BLaER1 (cell line): ENCODE measurements at regions not wholly inside any gene's neighbourhood (a gene's known extent, or its start where the extent isn't known, plus 50 kb on each side); places are given as distances from the start of the nearest gene placed in this dataset.
"Not testable (repeated sequence)": the region's sequence is repeated elsewhere in the genome, so short reads cannot be mapped to it uniquely, and the experiment has no call there.

Experiments
- H3K27ac ChIP-seq: shearing (Covaris generic); formaldehyde crosslinking; 2 replicates; pipeline ENCODE4 v1.8.1; 2022
- H3K27me3 ChIP-seq: shearing (Covaris generic); formaldehyde crosslinking; 2 replicates; pipeline ENCODE4 v1.8.1; 2022
- H3K36me3 ChIP-seq: shearing (Covaris generic); formaldehyde crosslinking; 2 replicates; pipeline ENCODE4 v1.8.1; 2022
- H3K4me1 ChIP-seq: shearing (Covaris generic); formaldehyde crosslinking; 2 replicates; pipeline ENCODE4 v1.8.1; 2022
- H3K4me2 ChIP-seq: shearing (Covaris generic); formaldehyde crosslinking; 2 replicates; pipeline ENCODE4 v1.8.1; 2022
- H3K4me3 ChIP-seq: shearing (Covaris generic); formaldehyde crosslinking; 2 replicates; pipeline ENCODE4 v1.8.1; 2022
- H3K9ac ChIP-seq: shearing (Covaris generic); formaldehyde crosslinking; 2 replicates; pipeline ENCODE4 v1.8.1; 2022
- H3K9me3 ChIP-seq: shearing (Covaris generic); formaldehyde crosslinking; 2 replicates; pipeline ENCODE4 v1.8.1; 2022
- H4K20me1 ChIP-seq: shearing (Covaris generic); formaldehyde crosslinking; 2 replicates; pipeline ENCODE4 v1.8.1; 2022
- Cebpa-rat ChIP-seq: shearing (Covaris generic); IDR thresholded peaks from 2 replicates; pipeline ENCODE4 v1.8.1; 2022

GRCh38 chrX:66863721-66864120 lies 224.8 kb upstream of the EDA2R start:
- H3K4me3 ChIP-seq, result no peak overlapping the region
- H4K20me1 ChIP-seq, result no peaks in the 10 kb centered on the region
- no peak overlapping the region for H3K9ac ChIP-seq
- no peak for TF ChIP-seq Cebpa-rat
- peaks cover 7% of the 10 kb centered on the region; the same call in 1 of the 2 replicates for H3K9me3 ChIP-seq
- no peak overlapping the region for H3K27ac ChIP-seq
- H3K4me2 ChIP-seq, result no peak overlapping the region
- peaks cover 12% of the 10 kb centered on the region; the same call in 1 of the 2 replicates for H3K27me3 ChIP-seq
- H3K36me3 ChIP-seq, result no peaks in the 10 kb centered on the region
- no peaks in the 10 kb centered on the region for H3K4me1 ChIP-seq

- H3K4me1 ChIP-seq, result no peaks in the 10 kb centered on the region
- H3K4me3 ChIP-seq, result no peak overlapping the region
- H3K27ac ChIP-seq, result no peak overlapping the region
- peaks cover 36% of the 10 kb centered on the region for H3K27me3 ChIP-seq
- H4K20me1 ChIP-seq, result no peaks in the 10 kb centered on the region
- no peak for TF ChIP-seq Cebpa-rat
- peaks cover 55% of the 10 kb centered on the region for H3K9me3 ChIP-seq
- H3K36me3 ChIP-seq, result no peaks in the 10 kb centered on the region
- H3K9ac ChIP-seq, result no peak overlapping the region
- H3K4me2 ChIP-seq, result no peak overlapping the region
Observed at GRCh38 chrX:66833426-66833825, 194.5 kb upstream of the EDA2R start.

- Histone ChIP-seq H4K20me1 (no peaks in the 10 kb centered on the region), H3K9ac (no peak overlapping the region), H3K27ac (no peak overlapping the region), H3K4me2 (no peak overlapping the region), H3K27me3 (peaks cover 18% of the 10 kb centered on the region; the same call in 1 of the 2 replicates), H3K4me3 (no peak overlapping the region), H3K36me3 (no peaks in the 10 kb centered on the region), H3K4me1 (no peaks in the 10 kb centered on the region), H3K9me3 (peaks cover 24% of the 10 kb centered on the region)
- no peak for TF ChIP-seq Cebpa-rat
Observed at GRCh38 chrX:66815227-66815626, 176.3 kb upstream of the EDA2R start.

GRCh38 chrX:66794514-66794913 lies 155.6 kb upstream of the EDA2R start:
- not testable (repeated sequence) for H4K20me1 ChIP-seq, H3K4me2 ChIP-seq, H3K4me3 ChIP-seq, H3K36me3 ChIP-seq, H3K9me3 ChIP-seq, H3K4me1 ChIP-seq, H3K9ac ChIP-seq, H3K27ac ChIP-seq
- peaks cover 18% of the 10 kb centered on the region for H3K27me3 ChIP-seq

GRCh38 chrX:66766318-66766717 lies 127.4 kb upstream of the EDA2R start:
- Histone ChIP-seq H3K9ac (no peak overlapping the region), H3K4me1 (no peaks in the 10 kb centered on the region), H3K4me2 (no peak overlapping the region), H4K20me1 (no peaks in the 10 kb centered on the region), H3K4me3 (no peak overlapping the region), H3K9me3 (no peaks in the 10 kb centered on the region), H3K27ac (no peak overlapping the region), H3K27me3 (no peaks in the 10 kb centered on the region; the same call in 1 of the 2 replicates), H3K36me3 (no peaks in the 10 kb centered on the region)
- no peak for TF ChIP-seq Cebpa-rat

- no peaks in the 10 kb centered on the region for H4K20me1 ChIP-seq
- no peak for TF ChIP-seq Cebpa-rat
- H3K27ac ChIP-seq, result no peak overlapping the region
- no peaks in the 10 kb centered on the region for H3K9me3 ChIP-seq
- H3K9ac ChIP-seq, result no peak overlapping the region
- H3K4me1 ChIP-seq, result no peaks in the 10 kb centered on the region
- no peak overlapping the region for H3K4me2 ChIP-seq
- no peak overlapping the region for H3K4me3 ChIP-seq
- H3K27me3 ChIP-seq, result peaks cover 20% of the 10 kb centered on the region; the same call in 1 of the 2 replicates
- no peaks in the 10 kb centered on the region for H3K36me3 ChIP-seq
Observed at GRCh38 chrX:66760651-66761050, 121.8 kb upstream of the EDA2R start.

GRCh38 chrX:66756717-66757116 lies 117.8 kb upstream of the EDA2R start:
- no peaks in the 10 kb centered on the region for H3K9me3 ChIP-seq
- no peak overlapping the region for H3K27ac ChIP-seq
- H3K4me2 ChIP-seq, result no peak overlapping the region
- no peak overlapping the region for H3K4me3 ChIP-seq
- TF ChIP-seq Cebpa-rat, result no peak
- no peaks in the 10 kb centered on the region for H4K20me1 ChIP-seq
- no peaks in the 10 kb centered on the region for H3K4me1 ChIP-seq
- no peaks in the 10 kb centered on the region for H3K36me3 ChIP-seq
- H3K27me3 ChIP-seq, result peaks cover 30% of the 10 kb centered on the region
- H3K9ac ChIP-seq, result no peak overlapping the region

- H3K36me3 ChIP-seq, result no peaks in the 10 kb centered on the region
- H3K4me1 ChIP-seq, result no peaks in the 10 kb centered on the region
- H3K4me3 ChIP-seq, result no peak overlapping the region
- no peak overlapping the region for H3K9ac ChIP-seq
- no peak for TF ChIP-seq Cebpa-rat
- peaks cover 23% of the 10 kb centered on the region for H3K27me3 ChIP-seq
- no peaks in the 10 kb centered on the region for H4K20me1 ChIP-seq
- no peak overlapping the region for H3K27ac ChIP-seq
- H3K9me3 ChIP-seq, result no peaks in the 10 kb centered on the region
- no peak overlapping the region for H3K4me2 ChIP-seq
Observed at GRCh38 chrX:66751136-66751782, 112.4 kb upstream of the EDA2R start.

GRCh38 chrX:66744519-66744918 lies 105.6 kb upstream of the EDA2R start:
- not testable (repeated sequence) for H3K4me3 ChIP-seq, H3K9ac ChIP-seq, H4K20me1 ChIP-seq, H3K36me3 ChIP-seq, H3K4me2 ChIP-seq, H3K27ac ChIP-seq, H3K27me3 ChIP-seq, H3K4me1 ChIP-seq
- H3K9me3 ChIP-seq, result peaks cover 11% of the 10 kb centered on the region

- H3K27me3 ChIP-seq, result peaks cover 13% of the 10 kb centered on the region; the same call in 1 of the 2 replicates
- H3K9ac ChIP-seq, result no peak overlapping the region
- no peak overlapping the region for H3K27ac ChIP-seq
- no peaks in the 10 kb centered on the region for H4K20me1 ChIP-seq
- H3K4me1 ChIP-seq, result no peaks in the 10 kb centered on the region
- no peak overlapping the region for H3K4me3 ChIP-seq
- H3K9me3 ChIP-seq, result no peaks in the 10 kb centered on the region; the same call in 1 of the 2 replicates
- H3K4me2 ChIP-seq, result no peak overlapping the region
- H3K36me3 ChIP-seq, result no peaks in the 10 kb centered on the region
- TF ChIP-seq Cebpa-rat, result no peak
Observed at GRCh38 chrX:66731398-66731797, 92.5 kb upstream of the EDA2R start.

- H3K36me3 ChIP-seq, result no peaks in the 10 kb centered on the region
- TF ChIP-seq Cebpa-rat, result no peak
- no peak overlapping the region for H3K9ac ChIP-seq
- H3K4me3 ChIP-seq, result no peak overlapping the region
- no peak overlapping the region for H3K27ac ChIP-seq
- no peak overlapping the region for H3K4me2 ChIP-seq
- H3K9me3 ChIP-seq, result no peaks in the 10 kb centered on the region; the same call in 1 of the 2 replicates
- H4K20me1 ChIP-seq, result no peaks in the 10 kb centered on the region
- H3K27me3 ChIP-seq, result peaks cover 7% of the 10 kb centered on the region; the same call in 1 of the 2 replicates
- H3K4me1 ChIP-seq, result no peaks in the 10 kb centered on the region
Observed at GRCh38 chrX:66728818-66729271, 90.0 kb upstream of the EDA2R start.
